ENCODE measurements at regions not wholly inside any gene's neighbourhood (a gene's known extent, or its start where the extent isn't known, plus 50 kb on each side); places are given as distances from the start of the nearest gene placed in this dataset.

DNA sequence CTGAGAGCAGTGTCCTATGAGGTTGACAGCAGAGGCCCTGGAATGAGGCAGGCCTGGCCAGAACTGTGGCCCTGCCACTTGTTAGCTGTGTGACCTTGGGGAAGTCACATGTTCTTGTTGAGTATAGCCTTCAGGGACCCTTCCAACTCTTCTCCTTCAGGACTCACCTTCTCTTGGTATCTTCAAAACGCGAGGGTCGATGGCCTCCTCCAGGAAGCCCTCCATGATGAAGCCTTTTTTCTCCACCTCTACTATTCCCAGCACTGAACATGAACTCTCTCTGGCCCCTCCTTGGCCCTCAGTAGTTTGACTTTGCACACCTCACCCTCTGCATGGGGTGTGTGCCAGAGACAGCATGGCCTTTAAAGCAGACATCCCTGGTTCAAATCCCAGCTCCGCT, 195.1 kb upstream of the LINGO1 start:
- no peak for TF ChIP-seq CTCF (IDR thresholded peaks at IDR 0.05)
- TF ChIP-seq POLR2A (IDR thresholded peaks at IDR 0.05), result no peak

Measured in thyroid gland (tissue), 4 donors.